Fibroblast of skin of right quadriceps (primary cell): ENCODE measurements at regions not wholly inside any gene's neighbourhood (a gene's known extent, or its start where the extent isn't known, plus 50 kb on each side); places are given as distances from the start of the nearest gene placed in this dataset.
"Not testable (repeated sequence)": the region's sequence is repeated elsewhere in the genome, so short reads cannot be mapped to it uniquely, and the experiment has no call there.

Experiments
- DNase-seq: peaks from one replicate; pipeline ENCODE4 v3.0.0-alpha.2; 2013

DNA sequence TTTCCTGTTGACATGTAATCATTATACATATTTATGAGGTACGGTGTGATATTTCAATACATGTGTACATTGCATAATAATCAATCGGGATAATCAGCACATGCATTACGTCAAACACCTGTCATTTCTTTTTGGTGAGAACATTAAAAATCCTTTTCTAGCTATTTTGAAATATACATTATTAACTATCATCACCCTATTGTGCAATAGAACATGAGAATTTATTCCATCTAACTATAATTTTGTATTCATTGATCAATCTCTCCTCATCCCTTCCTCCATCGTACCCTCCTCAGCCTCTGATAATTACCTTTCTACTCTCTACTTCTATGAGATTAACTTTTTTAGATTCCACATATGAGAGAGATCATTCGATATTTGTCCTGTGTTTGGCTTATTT is 170.9 kb upstream of the GHR start:
- no peak for DNase-seq

DNA sequence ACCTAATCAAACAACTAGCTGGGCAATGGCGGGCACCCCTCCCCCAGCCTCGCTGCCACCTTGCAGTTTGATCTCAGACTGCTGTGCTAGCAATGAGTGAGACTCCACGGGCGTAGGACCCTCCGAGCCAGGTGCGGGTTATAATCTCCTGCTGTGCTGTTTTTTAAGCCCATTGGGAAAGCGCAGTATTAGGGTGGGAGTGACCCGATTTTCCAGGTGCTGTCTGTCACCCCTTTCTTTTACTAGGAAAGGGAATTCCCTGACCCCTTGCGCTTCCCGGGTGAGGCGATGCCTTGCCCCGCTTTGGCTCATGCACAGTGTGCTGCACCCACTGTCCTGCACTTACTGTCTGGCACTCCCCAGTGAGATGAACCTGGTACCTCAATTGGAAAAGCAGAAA is 163.3 kb upstream of the GHR start:
- DNase-seq = not testable (repeated sequence)

- DNase-seq = no peak
Measured at GRCh38 chr5:42267091-42267490, 156.1 kb upstream of the GHR start.

DNA sequence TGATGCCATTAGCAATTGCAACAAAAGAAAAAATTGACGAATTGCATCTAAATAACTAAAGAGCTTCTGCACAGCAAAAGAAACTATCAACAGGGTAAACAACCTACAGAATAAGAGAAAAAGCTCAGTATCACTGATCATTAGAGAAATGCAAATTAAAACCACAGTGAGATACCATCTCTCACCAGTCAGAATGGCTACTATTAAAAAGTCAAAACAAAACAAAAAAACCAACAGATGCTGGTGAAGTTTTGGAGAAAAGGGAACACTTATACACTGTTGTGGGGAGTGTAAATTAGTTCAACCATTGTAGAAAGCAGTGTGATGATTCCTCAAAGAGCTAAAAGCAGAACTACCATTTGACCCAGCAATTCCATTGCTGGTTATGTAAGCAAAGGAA is 155.1 kb upstream of the GHR start:
- DNase-seq = not testable (repeated sequence)

DNA sequence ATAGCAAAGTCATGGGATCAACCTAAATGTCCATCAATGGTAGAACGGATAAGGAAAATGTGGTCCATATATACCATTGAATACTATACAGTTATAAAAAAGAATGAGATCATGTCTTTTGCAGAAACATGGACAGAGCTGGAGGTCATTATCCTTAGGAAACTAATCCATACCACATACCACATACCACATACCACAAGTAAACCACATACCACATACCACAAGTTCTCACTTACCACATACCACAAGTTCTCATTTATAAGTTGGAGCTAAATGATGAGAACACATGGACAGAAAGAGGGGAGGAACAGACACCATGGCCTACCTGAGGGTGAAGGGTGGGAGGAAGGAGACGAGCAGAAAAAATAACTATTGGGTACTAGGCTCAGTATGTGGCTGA is 154.6 kb upstream of the GHR start:
- peak; percentile 47 for DNase-seq

GRCh38 chr5:42270771-42271170 is 152.5 kb upstream of the GHR start:
- DNase-seq = no peak

- DNase-seq = peak; percentile 17
Measured at GRCh38 chr5:42274913-42275312, 148.3 kb upstream of the GHR start.

DNA sequence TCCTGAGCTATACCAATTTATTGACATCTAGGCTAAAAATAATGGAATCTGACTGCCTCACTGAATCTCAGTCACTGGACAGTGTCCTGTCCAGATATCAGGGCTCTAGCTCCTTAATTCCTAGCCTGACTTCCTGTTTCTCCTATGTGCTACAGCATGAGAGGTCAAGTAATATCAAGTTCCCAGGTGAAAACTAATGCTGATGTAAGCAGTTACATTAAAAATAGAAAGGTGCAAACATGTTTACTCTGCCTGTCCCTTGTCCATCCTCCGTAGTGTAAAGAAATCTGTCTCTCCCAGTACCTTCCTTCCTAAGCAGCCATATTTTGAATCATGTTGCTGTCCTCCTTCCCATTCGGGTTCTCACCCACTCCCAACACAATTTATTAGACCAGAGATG is 145.9 kb upstream of the GHR start:
- no peak for DNase-seq

- DNase-seq = no peak
Measured at GRCh38 chr5:42284584-42284983, 138.7 kb upstream of the GHR start.

GRCh38 chr5:42285230-42285629 is 138.0 kb upstream of the GHR start:
- no peak for DNase-seq

DNA sequence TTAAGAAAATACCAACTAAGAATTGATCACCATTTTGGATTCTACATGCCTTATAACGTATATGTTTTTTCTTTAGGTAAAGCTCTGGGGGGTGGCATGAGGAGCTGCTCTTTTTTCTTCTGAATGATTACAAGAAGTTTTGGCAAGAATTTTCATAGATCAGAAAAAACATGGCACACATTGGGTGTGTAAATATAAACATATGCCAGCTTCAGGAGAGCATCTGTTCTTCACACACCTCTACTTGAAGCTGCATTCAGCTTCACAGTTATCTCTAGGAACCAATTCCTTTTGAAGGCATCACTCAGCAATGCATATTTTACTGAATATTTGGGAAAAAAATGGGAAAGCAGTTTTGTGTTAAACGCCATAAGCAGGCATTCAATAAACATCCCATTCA is 122.7 kb upstream of the GHR start:
- DNase-seq = no peak

DNA sequence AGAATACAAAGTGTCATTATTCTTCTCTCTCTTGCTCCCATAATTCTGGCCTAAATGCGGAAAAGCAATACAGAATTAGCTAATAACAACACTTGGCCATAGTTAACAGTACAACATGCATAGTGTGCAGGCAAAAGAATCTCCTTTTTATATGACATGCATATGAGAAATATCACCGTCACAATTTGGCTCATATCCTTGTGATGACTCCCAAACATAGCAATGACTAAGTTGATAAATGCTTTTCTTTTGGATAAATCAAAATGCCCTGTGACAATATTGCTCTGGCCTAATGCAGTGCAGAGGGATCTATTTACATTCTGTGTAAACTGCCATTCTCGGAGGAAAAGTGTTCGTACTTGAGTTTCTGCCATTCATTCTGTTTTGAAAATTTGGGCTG is 121.9 kb upstream of the GHR start:
- DNase-seq = peak; percentile 43

GRCh38 chr5:42302186-42302585 is 121.1 kb upstream of the GHR start:
- DNase-seq = no peak

GRCh38 chr5:42306287-42306686 is 117.0 kb upstream of the GHR start:
- DNase-seq = no peak

DNA sequence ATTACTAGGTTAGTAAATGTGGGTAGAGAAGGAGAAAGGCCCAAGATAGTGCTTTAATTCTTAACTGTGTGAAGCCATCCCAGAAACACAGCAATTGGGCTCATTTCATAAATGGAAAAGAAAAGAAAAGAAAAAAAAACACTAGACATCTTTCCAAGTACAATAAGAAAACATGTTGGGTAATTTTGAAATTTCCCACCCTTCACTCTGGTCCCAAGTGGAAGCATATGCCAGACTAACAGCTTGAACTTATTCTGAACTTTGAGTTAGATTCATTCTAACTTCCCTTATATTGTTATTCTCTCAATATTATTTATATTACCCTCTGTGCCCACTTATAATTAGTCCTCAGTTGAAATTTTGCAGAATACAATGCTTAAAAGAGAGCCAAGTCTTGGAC is 113.4 kb upstream of the GHR start:
- DNase-seq = no peak

DNA sequence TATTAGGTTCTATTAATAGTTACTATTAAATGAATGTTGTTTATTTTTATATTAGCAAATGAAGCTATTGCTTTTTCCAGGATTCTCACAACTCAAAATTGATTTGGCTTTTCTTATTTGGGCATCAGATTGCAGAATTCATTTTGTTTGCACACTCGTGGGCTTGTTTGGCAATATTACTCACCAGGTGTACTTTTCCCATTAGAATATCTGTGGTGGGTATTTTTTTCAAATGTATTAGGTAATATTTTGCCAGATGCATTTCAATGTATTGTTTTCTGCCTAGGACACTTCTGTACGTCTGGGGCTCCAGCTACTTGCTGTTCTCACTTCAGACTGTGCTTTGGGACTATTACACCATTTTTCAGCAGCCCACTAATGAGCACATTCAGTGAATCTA is 108.0 kb upstream of the GHR start:
- DNase-seq = no peak

- DNase-seq = no peak
Measured at GRCh38 chr5:42317575-42317974, 105.7 kb upstream of the GHR start.

DNA sequence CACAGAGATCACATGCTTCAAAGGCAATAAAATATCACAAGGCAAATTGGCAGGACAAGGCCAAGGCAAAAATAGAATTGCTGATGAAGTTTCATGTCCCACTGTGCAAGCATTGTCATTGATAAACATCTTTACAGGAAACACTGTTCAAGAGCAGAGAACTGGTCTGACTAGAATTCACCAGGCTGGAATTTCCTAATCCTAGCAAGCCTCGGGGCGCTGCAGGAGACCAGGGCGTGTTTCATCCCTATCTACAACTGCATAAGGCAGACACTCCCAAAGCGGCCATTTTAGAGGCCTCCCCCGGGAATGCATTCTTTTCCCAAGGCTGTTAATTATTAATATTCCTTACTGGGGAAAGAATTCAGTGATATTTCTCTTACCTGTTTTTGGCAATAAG is 103.7 kb upstream of the GHR start:
- not testable (repeated sequence) for DNase-seq

DNA sequence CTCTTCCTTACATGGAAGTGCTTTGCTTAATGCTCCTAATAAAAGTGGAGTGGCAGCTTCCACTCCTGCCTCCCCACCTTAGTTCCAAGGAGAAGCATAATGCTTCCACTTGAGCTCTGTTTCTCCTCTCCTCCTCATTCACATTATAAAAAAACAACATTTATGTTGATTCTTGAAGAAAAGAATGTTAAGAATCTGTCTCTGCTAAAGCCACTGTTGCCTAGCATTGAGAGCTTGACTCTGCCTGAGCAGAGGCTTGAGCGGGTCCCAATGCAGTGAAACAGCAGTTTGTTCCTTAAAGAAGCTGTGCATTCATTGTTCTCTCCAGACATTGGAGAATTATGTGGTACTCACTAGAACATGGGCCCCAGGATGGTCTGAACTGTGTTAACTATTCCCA is 101.5 kb upstream of the GHR start:
- no peak for DNase-seq

DNA sequence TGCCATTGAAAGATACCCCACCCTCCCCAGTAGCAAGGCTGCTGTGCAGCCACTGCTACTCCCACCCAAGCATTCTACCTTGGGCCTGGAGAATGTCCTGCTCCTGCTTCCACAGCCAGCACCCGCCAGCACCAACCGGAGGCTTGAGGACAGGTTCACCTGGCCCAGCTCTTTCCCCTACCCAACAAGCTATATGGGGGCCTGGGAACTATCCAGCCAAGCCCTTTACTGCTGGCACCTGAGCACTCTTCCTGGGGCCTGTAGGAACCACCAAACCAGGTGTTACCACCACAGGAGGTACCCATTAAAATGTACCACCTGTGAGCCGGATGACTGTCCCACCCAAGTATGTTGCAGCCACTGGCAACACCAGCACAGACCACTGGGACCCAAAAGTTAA is 86.1 kb upstream of the GHR start:
- DNase-seq = no peak

- no peak for DNase-seq
Measured at GRCh38 chr5:42337607-42338006, 85.6 kb upstream of the GHR start.

GRCh38 chr5:42338136-42338535 is 85.1 kb upstream of the GHR start:
- DNase-seq = no peak

DNA sequence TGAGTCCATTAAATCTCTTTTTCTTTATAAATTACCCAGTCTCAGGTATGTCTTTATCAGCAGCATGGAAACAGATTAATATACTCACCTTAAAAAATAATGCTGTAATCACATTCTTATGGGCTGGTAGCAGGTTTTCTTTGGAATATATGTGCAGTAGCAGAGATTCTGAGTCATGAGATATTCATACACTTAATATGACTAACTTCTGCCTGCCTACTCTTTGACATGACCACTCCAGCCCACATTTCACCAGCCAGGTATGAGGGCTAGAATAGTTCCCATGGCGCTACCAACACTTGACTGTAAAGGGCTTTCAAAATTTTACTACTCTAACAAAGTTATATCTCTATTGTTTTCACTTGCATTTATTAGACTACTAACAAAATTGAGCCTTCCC is 74.1 kb upstream of the GHR start:
- DNase-seq = no peak

- DNase-seq = no peak
Measured at GRCh38 chr5:42351956-42352355, 71.3 kb upstream of the GHR start.

DNA sequence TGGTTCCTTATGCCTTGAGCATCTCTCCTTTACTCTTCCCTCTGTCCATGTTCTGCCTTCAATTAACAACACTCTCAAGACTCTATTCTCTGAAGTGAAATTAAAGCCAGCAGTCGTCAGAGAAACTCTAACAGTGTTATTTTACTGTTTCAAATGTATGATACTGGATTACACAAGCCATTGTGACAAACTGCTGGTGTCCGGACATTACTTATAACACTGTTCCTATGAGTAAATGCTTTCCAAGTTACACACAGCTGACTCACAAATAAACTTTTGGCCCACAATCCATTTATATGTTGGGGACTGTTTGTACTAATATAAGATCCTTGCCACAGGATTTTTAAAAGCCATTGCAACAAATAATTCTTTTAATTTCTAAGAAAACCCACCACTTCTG is 63.2 kb upstream of the GHR start:
- DNase-seq = peak; percentile 52

DNA sequence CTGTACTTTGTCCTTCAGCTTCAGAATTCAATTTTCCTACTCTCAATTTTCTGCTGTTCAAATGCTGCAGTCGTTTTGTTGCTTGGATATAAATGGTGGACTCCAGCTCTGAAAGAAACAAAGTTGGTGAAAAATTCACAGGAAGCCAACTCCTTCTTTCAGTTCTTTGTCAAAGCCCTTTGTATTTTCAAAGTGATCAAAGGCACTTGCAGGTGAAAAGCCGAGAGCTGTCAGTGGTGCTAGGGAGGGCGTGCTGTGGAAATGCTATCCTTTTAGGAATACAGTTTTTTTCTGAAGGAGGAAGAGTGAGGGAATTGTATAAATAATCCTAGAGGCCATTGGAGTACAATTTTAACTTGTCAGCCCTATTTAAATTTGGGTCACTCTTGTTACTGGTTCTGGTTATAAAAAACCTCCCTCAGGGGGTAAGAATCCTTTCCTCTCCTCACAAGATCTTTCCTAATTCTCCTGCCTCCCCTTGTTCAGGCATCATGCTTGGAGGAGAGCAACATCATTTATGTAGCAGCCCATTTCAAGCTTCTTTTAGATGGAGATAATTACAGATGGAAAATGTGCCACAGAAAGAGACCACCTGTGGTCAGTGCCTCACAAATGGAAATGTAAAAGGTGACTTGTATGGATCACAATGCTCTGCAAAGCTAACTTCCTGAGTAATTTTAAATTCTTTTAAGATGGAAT is 62.5 kb upstream of the GHR start:
- no peak for DNase-seq
